OCI-LY1 (cell line): ENCODE measurements at regions not wholly inside any gene's neighbourhood (a gene's known extent, or its start where the extent isn't known, plus 50 kb on each side); places are given as distances from the start of the nearest gene placed in this dataset.

ENCODE experiments used
- EZH2 ChIP-seq: fragments of 200-600 bp; sonication (generic), shearing (Covaris generic); IDR thresholded peaks from 2 replicates; pipeline ENCODE4 v1.8.0; 2017; ENCODE audit warnings: borderline replicate concordance, mixed run types, mild to moderate bottlenecking, antibody characterized with exemption, low read length, moderate library complexity, mixed read lengths
- TF ChIP-seq, protein P1 (sequence below): fragments of 200-600 bp; sonication (generic), shearing (Covaris generic); IDR thresholded peaks from 2 replicates; pipeline ENCODE4 v1.5.1; 2017; ENCODE audit warnings: mild to moderate bottlenecking, antibody characterized with exemption, low read length, moderate library complexity, mixed read lengths

- TF ChIP-seq, protein P1, sequence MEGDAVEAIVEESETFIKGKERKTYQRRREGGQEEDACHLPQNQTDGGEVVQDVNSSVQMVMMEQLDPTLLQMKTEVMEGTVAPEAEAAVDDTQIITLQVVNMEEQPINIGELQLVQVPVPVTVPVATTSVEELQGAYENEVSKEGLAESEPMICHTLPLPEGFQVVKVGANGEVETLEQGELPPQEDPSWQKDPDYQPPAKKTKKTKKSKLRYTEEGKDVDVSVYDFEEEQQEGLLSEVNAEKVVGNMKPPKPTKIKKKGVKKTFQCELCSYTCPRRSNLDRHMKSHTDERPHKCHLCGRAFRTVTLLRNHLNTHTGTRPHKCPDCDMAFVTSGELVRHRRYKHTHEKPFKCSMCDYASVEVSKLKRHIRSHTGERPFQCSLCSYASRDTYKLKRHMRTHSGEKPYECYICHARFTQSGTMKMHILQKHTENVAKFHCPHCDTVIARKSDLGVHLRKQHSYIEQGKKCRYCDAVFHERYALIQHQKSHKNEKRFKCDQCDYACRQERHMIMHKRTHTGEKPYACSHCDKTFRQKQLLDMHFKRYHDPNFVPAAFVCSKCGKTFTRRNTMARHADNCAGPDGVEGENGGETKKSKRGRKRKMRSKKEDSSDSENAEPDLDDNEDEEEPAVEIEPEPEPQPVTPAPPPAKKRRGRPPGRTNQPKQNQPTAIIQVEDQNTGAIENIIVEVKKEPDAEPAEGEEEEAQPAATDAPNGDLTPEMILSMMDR = no peak
- no peak for TF ChIP-seq EZH2
These were observed 489.9 kb downstream of the PSAT1 start for GRCh38 chr9:78786794-78787193.
